Ishikawa (cell line): ENCODE measurements at regions not wholly inside any gene's neighbourhood (a gene's known extent, or its start where the extent isn't known, plus 50 kb on each side); places are given as distances from the start of the nearest gene placed in this dataset.
A peak's percentile ranks its signal among the peaks of the same experiment; 100 is the strongest.

Experiments used
- CEBPB ChIP-seq: IDR thresholded peaks from 2 replicates; pipeline ENCODE4 v1.6.1; 2012
- CREB1 ChIP-seq: IDR thresholded peaks from 2 replicates; pipeline ENCODE4 v1.6.1; 2012; ENCODE audit warnings: low read depth
- EGR1 ChIP-seq: IDR thresholded peaks from 2 replicates; pipeline ENCODE4 v1.6.1; 2012
- EP300 ChIP-seq: IDR thresholded peaks from 2 replicates; pipeline ENCODE4 v1.6.1; 2012; ENCODE audit warnings: borderline replicate concordance
- FOXM1 ChIP-seq: IDR thresholded peaks from 2 replicates; pipeline ENCODE4 v1.6.1; 2012; ENCODE audit warnings: low read depth, borderline replicate concordance
- NFIC ChIP-seq: IDR thresholded peaks from 2 replicates; pipeline ENCODE4 v1.6.1; 2012
- RAD21 ChIP-seq: IDR thresholded peaks from 2 replicates; pipeline ENCODE4 v1.6.1; 2012; ENCODE audit warnings: low read depth
- REST ChIP-seq: IDR thresholded peaks from 2 replicates; pipeline ENCODE4 v1.6.1; 2012; ENCODE audit warnings: low read depth, mild to moderate bottlenecking
- TAF1 ChIP-seq: IDR thresholded peaks from 2 replicates; pipeline ENCODE4 v1.6.1; 2012; ENCODE audit warnings: low read depth, mild to moderate bottlenecking
- TCF12 ChIP-seq: IDR thresholded peaks from 2 replicates; pipeline ENCODE4 v1.6.1; 2012; ENCODE audit warnings: low read depth
- TEAD4 ChIP-seq: IDR thresholded peaks from 2 replicates; pipeline ENCODE4 v1.6.1; 2012
- USF1 ChIP-seq: IDR thresholded peaks from 2 replicates; pipeline ENCODE4 v1.6.1; 2012
- YY1 ChIP-seq: IDR thresholded peaks from 2 replicates; pipeline ENCODE4 v1.6.1; 2012; ENCODE audit warnings: low read depth
- ZBTB7A ChIP-seq: IDR thresholded peaks from 2 replicates; pipeline ENCODE4 v1.6.1; 2012; ENCODE audit warnings: low read depth
- TF ChIP-seq, protein P1 (sequence below): IDR thresholded peaks from 2 replicates; pipeline ENCODE4 v1.6.1; 2012

GRCh38 chr1:105102371-105102770 is 1352.7 kb downstream of the AMY1C start:
- TF ChIP-seq CEBPB: no peak

- TF ChIP-seq EGR1 (no peak), CREB1 (no peak), ZBTB7A (no peak), TAF1 (no peak), NFIC (no peak), FOXM1 (no peak), YY1 (no peak), TCF12 (no peak)
- TF ChIP-seq, protein P1, sequence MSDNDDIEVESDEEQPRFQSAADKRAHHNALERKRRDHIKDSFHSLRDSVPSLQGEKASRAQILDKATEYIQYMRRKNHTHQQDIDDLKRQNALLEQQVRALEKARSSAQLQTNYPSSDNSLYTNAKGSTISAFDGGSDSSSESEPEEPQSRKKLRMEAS: no peak
These were observed 1372.3 kb downstream of the AMY1C start for GRCh38 chr1:105122041-105122440.

DNA sequence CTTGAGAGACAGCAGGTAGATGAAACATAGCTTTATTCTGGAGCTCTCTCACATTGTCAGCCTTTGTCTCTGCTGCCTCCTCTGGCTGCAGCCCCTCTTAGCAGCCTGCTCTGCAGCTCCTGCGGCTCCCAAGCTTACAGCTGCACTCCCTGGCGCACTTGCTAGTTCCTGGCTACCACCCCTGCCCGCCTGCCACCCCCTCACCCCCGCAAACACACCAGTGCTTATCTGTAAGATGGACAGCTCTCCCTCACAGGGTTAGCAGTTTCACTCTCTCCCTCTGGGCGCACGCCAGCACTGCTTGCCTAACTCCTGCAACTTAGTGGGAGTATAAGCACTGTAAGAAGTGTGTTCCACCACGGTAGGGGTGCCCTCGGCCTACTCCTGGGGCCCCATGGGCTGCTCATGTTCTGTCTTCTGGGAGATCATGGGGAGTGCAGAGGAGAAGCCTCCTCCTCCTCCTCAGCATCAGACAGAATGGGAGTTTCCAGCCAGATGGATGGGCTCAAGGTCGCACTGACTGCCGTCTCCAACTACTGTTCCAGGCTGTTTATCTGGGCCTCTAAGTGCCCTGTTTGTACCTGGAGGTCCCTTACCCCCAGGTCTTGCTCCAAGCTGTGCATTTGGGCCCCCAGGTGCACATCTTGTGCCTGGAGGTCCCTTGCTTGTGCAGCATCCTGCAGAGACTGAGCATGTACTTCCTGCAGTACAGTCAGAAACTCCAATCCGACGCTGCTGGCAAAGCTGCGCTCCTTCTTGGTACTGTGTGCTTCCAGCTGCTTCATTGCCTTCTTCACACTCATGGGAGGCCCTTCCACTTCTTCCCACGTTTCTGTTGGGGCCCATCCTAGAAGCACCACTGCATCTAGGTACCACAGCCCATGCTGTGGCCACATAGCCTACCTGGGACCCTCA is 1388.1 kb downstream of the AMY1C start:
- TF ChIP-seq, protein P1: no peak
- peak; percentile 45 for TF ChIP-seq RAD21

DNA sequence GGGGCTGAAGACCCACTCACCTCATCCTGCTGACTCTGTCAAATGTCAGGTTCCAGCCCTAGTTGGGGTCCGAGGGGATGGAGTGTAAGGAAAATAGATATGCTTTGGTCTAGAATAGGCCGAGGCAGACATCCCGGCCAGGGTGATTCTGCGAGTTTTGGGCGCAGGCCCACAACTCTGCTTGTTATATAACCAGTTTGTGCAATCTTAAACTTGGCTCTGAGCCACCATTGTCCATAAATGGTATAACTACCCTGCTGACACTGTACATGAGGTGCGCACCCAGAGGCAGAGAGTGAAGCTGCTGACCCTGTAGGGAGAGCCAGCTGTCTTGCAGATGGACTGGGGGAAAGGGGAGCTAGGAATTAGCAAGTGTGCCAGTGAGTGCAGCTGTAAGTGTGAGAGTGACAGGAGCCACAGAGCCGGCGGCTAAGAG is 1388.8 kb downstream of the AMY1C start:
- TF ChIP-seq EGR1 (no peak), YY1 (no peak), RAD21 (peak; percentile 4; the same call in 1 of the 2 replicates), TAF1 (no peak), TCF12 (no peak), EP300 (no peak), REST (no peak), CREB1 (no peak), FOXM1 (no peak), CEBPB (peak; percentile 91), ZBTB7A (no peak), NFIC (peak; percentile 86), TEAD4 (no peak), USF1 (no peak)
- TF ChIP-seq, protein P1: no peak

- TF ChIP-seq RAD21 (no peak), EGR1 (no peak), TEAD4 (peak; percentile 67), CEBPB (no peak), FOXM1 (peak; percentile 34; the same call in 1 of the 2 replicates), NFIC (peak; percentile 86), EP300 (peak; percentile 76), ZBTB7A (no peak), TCF12 (peak; percentile 60; the same call in 1 of the 2 replicates), REST (no peak), CREB1 (no peak), TAF1 (no peak), YY1 (no peak), USF1 (no peak)
- TF ChIP-seq, protein P1: no peak
These were observed 1423.1 kb downstream of the AMY1C start for GRCh38 chr1:105172788-105173187.

DNA sequence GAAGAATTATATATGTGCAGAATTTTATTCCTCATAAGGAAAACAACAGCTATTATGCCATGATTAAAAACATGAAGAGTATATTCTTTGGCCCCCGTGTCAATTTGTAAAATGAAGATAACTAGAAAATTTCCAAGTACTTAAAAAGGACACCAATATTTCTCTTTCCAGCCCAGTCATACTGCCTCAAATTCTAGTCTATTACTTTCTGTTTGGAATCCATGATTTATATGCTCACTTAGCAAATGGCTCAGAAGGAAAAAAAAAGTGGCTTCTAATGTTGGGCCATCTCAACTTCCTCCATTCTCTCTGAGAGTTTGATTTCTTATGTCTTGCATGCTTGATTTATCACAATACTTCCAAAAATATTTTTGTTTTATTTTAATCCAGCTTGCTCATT is 1431.1 kb downstream of the AMY1C start:
- TF ChIP-seq EGR1 (no peak), RAD21 (no peak), TCF12 (no peak), TAF1 (no peak), USF1 (no peak)
